ENCODE measurements at regions not wholly inside any gene's neighbourhood (a gene's known extent, or its start where the extent isn't known, plus 50 kb on each side); places are given as distances from the start of the nearest gene placed in this dataset.

- TF ChIP-seq PRDM15 (CRISPR knock-in tag; IDR thresholded peaks at IDR 0.05): no peak
- no peak for TF ChIP-seq PHF20 (CRISPR knock-in tag; IDR thresholded peaks at IDR 0.05)
- no peak for TF ChIP-seq ZBTB46 (CRISPR knock-in tag; IDR thresholded peaks at IDR 0.05; ENCODE audit: borderline replicate concordance)
- TF ChIP-seq ZNF816 (CRISPR knock-in tag; IDR thresholded peaks at IDR 0.05; ENCODE audit: borderline replicate concordance): no peak
Observed at GRCh38 chr10:129307141-129307540, 159.9 kb upstream of the MGMT start (continued).

- in situ Hi-C loops (cut with HindIII; ENCODE audit: extremely low pct_ligation_motif_present, low pct_unique_long_range_greater_than_20kb): no loop called here
- Histone ChIP-seq H2AFZ (ENCODE audit: low read length) (no peak overlapping the region), H3K9me3 (ENCODE audit: low read length) (peaks cover 5% of the 10 kb centered on the region; the same call in 1 of the 2 replicates), H3K27me3 (ENCODE audit: control insufficient read depth in 1 of 2, insufficient read depth in 2 of 2, low read length in 2 of 2) (peaks cover 0 to 8% of the 10 kb centered on the region in 2 experiments; a peak in 1 of 5 replicates), H3K27ac (ENCODE audit: extremely low read length, insufficient read depth, low read length) (no peak overlapping the region), H3K4me2 (ENCODE audit: low read depth, low read length) (no peak overlapping the region), H3K36me3 (replicated peaks in 1 of 2; ENCODE audit: control insufficient read depth in 1 of 2, insufficient read depth in 2 of 2, low read length in 2 of 2) (no peaks in the 10 kb centered on the region), H3K4me3 (replicated peaks in 1 of 3; ENCODE audit: insufficient read depth in 1 of 3, low read depth in 2 of 3, low read length in 3 of 3) (no peak overlapping the region), H3K4me1 (ENCODE audit: insufficient read depth, low read length) (no peaks in the 10 kb centered on the region), H4K20me1 (ENCODE audit: insufficient read depth, low read length) (no peaks in the 10 kb centered on the region), H3K79me2 (ENCODE audit: insufficient read depth, low read length) (no peaks in the 10 kb centered on the region), H3K9ac (ENCODE audit: insufficient read depth, low read depth, low read length) (no peak overlapping the region)
- DNase-seq (ENCODE audit: low spot score): no peak
- BruUV-seq (replicated peaks): no TSS peak
- 14% methylated on average over 9 of the region's 10 CpGs for WGBS (ENCODE audit: low lambda C conversion rate)
- POLR2A ChIA-PET: no interaction called here
- ATAC-seq: no peak
- intact Hi-C loops (cut with micrococcal nuclease; ENCODE audit: unreplicated experiment): no loop called here
- CTCF ChIA-PET (ENCODE audit: low intra/inter-chr PET ratio, low total read pairs): no interaction called here
- FAIRE-seq: no peak
- TF ChIP-seq YEATS4 (CRISPR knock-in tag; IDR thresholded peaks at IDR 0.05; ENCODE audit: borderline replicate concordance) (no peak), PRMT3 (CRISPR knock-in tag; IDR thresholded peaks at IDR 0.05; ENCODE audit: borderline replicate concordance, low read depth) (no peak), ZNF562 (CRISPR knock-in tag; IDR thresholded peaks at IDR 0.05; ENCODE audit: borderline replicate concordance) (no peak), SSRP1 (CRISPR knock-in tag; IDR thresholded peaks at IDR 0.05) (no peak), RELA (CRISPR knock-in tag; IDR thresholded peaks at IDR 0.05) (no peak), FUBP1 (CRISPR knock-in tag; IDR thresholded peaks at IDR 0.05; ENCODE audit: borderline replicate concordance) (no peak), ELK4 (CRISPR knock-in tag; IDR thresholded peaks at IDR 0.05; ENCODE audit: borderline replicate concordance) (no peak), PAX8 (CRISPR knock-in tag; IDR thresholded peaks at IDR 0.05; ENCODE audit: borderline replicate concordance) (no peak)
Observed at GRCh38 chr10:129308953-129309564, 158.0 kb upstream of the MGMT start.

All from HepG2 (cell line).